ENCODE measurements at regions not wholly inside any gene's neighbourhood (a gene's known extent, or its start where the extent isn't known, plus 50 kb on each side); places are given as distances from the start of the nearest gene placed in this dataset.

DNA sequence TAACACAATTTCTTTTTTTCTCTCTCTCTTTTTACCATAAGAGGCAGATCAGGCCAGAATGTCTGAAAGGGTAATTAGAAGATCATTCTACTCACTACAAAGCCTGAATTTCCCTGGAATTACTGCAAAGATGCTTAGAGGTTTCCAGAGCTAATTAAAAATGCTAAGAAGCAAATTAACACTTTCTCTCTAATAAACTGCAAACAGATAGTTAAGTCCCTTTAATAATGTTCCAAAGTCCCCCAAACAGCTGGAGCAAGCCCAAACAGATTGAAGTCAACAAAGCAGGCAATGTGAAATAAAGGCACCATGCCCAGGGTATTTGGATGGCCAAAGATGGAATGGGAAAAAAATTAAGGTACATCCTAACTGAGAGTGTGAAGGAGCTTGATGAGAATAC is 208.8 kb upstream of the LRFN5 start:
- Histone ChIP-seq H3K23ac (ENCODE audit: low read length) (no peak overlapping the region), H3K27me3 (ENCODE audit: insufficient read depth, low read length) (no peaks in the 10 kb centered on the region), H2BK12ac (ENCODE audit: low read length) (no peak overlapping the region), H3K4me3 (ENCODE audit: low read depth, low read length) (no peak overlapping the region), H2BK5ac (ENCODE audit: low read depth, low read length, poor library complexity) (no peak overlapping the region), H3K4me1 (ENCODE audit: control insufficient read depth in 1 of 2, insufficient read depth in 2 of 2, low read length in 2 of 2) (peaks cover 0 to 2% of the 10 kb centered on the region in 2 experiments), H4K91ac (ENCODE audit: low read depth, low read length) (no peak overlapping the region), H3K27ac (ENCODE audit: low read depth, low read length) (peak overlapping the region; percentile 20), H3K4ac (ENCODE audit: low read depth, low read length) (no peak overlapping the region), H4K8ac (ENCODE audit: low read depth, low read length) (no peak overlapping the region), H2AFZ (ENCODE audit: insufficient read depth, low read length, poor library complexity) (no peak overlapping the region), H3K14ac (ENCODE audit: low read length) (no peak overlapping the region), H4K12ac (ENCODE audit: low read depth, low read length) (no peak overlapping the region), H3K36me3 (ENCODE audit: control insufficient read depth in 1 of 2, insufficient read depth in 2 of 2, low read length in 2 of 2) (no peaks in the 10 kb centered on the region), H2BK120ac (ENCODE audit: insufficient read depth, low read length, poor library complexity) (no peak overlapping the region), H3K79me2 (ENCODE audit: control insufficient read depth, insufficient read depth, low read length, poor library complexity) (no peaks in the 10 kb centered on the region), H3K9ac (ENCODE audit: low read length) (no peak overlapping the region), H3K18ac (ENCODE audit: low read length) (no peak overlapping the region), H3K9me3 (ENCODE audit: insufficient read depth, low read depth, low read length) (no peaks in the 10 kb centered on the region), H3K79me1 (ENCODE audit: low read length) (no peaks in the 10 kb centered on the region), H2AK5ac (ENCODE audit: low read length) (no peak overlapping the region), H3K4me2 (ENCODE audit: low read length) (no peak overlapping the region)
- DNase-seq = no peak

GRCh38 chr14:41393512-41393911 is 213.2 kb upstream of the LRFN5 start:
- no peak overlapping the region for H2BK5ac ChIP-seq (ENCODE audit: low read depth, low read length, poor library complexity)
- H3K4me1 ChIP-seq (ENCODE audit: control insufficient read depth in 1 of 2, insufficient read depth in 2 of 2, low read length in 2 of 2) = no peaks in the 10 kb centered on the region
- no peak overlapping the region for H3K27ac ChIP-seq (ENCODE audit: low read depth, low read length)
- H3K23ac ChIP-seq (ENCODE audit: low read length) = no peak overlapping the region
- no CpG with 5 or more reads among the region's 6 CpGs for WGBS (ENCODE audit: extremely low coverage, insufficient coverage, insufficient read length)
- H3K79me2 ChIP-seq (ENCODE audit: control insufficient read depth, insufficient read depth, low read length, poor library complexity) = no peaks in the 10 kb centered on the region
- H3K18ac ChIP-seq (ENCODE audit: low read length) = no peak overlapping the region
- no peaks in the 10 kb centered on the region for H3K27me3 ChIP-seq (ENCODE audit: insufficient read depth, low read length)
- H2BK12ac ChIP-seq (ENCODE audit: low read length) = no peak overlapping the region
- no peak overlapping the region for H2AFZ ChIP-seq (ENCODE audit: insufficient read depth, low read length, poor library complexity)
- no peak overlapping the region for H3K9ac ChIP-seq (ENCODE audit: low read length)
- H4K8ac ChIP-seq (ENCODE audit: low read depth, low read length) = no peak overlapping the region
- no peak overlapping the region for H4K12ac ChIP-seq (ENCODE audit: low read depth, low read length)
- H3K36me3 ChIP-seq (ENCODE audit: control insufficient read depth in 1 of 2, insufficient read depth in 2 of 2, low read length in 2 of 2) = no peaks in the 10 kb centered on the region
- H3K9me3 ChIP-seq (ENCODE audit: insufficient read depth, low read depth, low read length) = no peaks in the 10 kb centered on the region
- no peak overlapping the region for H2AK5ac ChIP-seq (ENCODE audit: low read length)
- no peak overlapping the region for H3K14ac ChIP-seq (ENCODE audit: low read length)
- H3K4me3 ChIP-seq (ENCODE audit: low read depth, low read length) = no peak overlapping the region
- no peak for DNase-seq
- no peaks in the 10 kb centered on the region for H3K79me1 ChIP-seq (ENCODE audit: low read length)
- H3K4me2 ChIP-seq (ENCODE audit: low read length) = no peak overlapping the region
- no peak overlapping the region for H4K91ac ChIP-seq (ENCODE audit: low read depth, low read length)
- no peak overlapping the region for H3K4ac ChIP-seq (ENCODE audit: low read depth, low read length)
- H2BK120ac ChIP-seq (ENCODE audit: insufficient read depth, low read length, poor library complexity) = no peak overlapping the region

DNA sequence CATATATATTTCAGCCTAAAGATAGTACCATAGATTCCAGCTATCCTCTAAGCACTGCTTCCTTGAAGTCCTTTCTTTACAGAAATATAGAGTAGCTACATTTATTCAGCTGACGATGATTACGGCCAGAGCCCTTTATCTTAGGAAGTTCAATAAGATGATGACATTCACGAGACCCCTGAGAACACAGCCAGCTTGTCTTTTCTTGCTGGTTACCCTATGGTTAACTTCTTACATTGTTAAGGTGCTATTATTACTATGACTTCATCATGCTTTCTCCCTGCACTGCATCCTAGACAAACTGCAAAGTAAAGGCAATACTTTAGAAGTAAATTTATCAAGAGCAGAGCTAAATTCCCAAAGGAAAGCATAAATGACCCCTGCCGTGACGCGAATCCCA is 214.4 kb upstream of the LRFN5 start:
- H3K79me2 ChIP-seq (ENCODE audit: control insufficient read depth, insufficient read depth, low read length, poor library complexity) = no peaks in the 10 kb centered on the region
- no CpG with 5 or more reads among the region's 6 CpGs for WGBS (ENCODE audit: extremely low coverage, insufficient coverage, insufficient read length)
- H3K27me3 ChIP-seq (ENCODE audit: insufficient read depth, low read length) = no peaks in the 10 kb centered on the region
- H3K9ac ChIP-seq (ENCODE audit: low read length) = no peak overlapping the region
- no peak overlapping the region for H2AFZ ChIP-seq (ENCODE audit: insufficient read depth, low read length, poor library complexity)
- no peaks in the 10 kb centered on the region for H3K4me1 ChIP-seq (ENCODE audit: control insufficient read depth in 1 of 2, insufficient read depth in 2 of 2, low read length in 2 of 2)
- no peaks in the 10 kb centered on the region for H3K9me3 ChIP-seq (ENCODE audit: insufficient read depth, low read depth, low read length)
- no peaks in the 10 kb centered on the region for H3K36me3 ChIP-seq (ENCODE audit: control insufficient read depth in 1 of 2, insufficient read depth in 2 of 2, low read length in 2 of 2)
- H2BK5ac ChIP-seq (ENCODE audit: low read depth, low read length, poor library complexity) = no peak overlapping the region
- no peaks in the 10 kb centered on the region for H3K79me1 ChIP-seq (ENCODE audit: low read length)
- H2BK12ac ChIP-seq (ENCODE audit: low read length) = no peak overlapping the region
- no peak for DNase-seq
- no peak overlapping the region for H2AK5ac ChIP-seq (ENCODE audit: low read length)
- H3K23ac ChIP-seq (ENCODE audit: low read length) = no peak overlapping the region
- no peak overlapping the region for H3K14ac ChIP-seq (ENCODE audit: low read length)
- no peak overlapping the region for H4K12ac ChIP-seq (ENCODE audit: low read depth, low read length)
- H3K4ac ChIP-seq (ENCODE audit: low read depth, low read length) = no peak overlapping the region
- H3K4me2 ChIP-seq (ENCODE audit: low read length) = no peak overlapping the region
- H3K4me3 ChIP-seq (ENCODE audit: low read depth, low read length) = no peak overlapping the region
- no peak overlapping the region for H4K91ac ChIP-seq (ENCODE audit: low read depth, low read length)
- no peak overlapping the region for H2BK120ac ChIP-seq (ENCODE audit: insufficient read depth, low read length, poor library complexity)
- H3K27ac ChIP-seq (ENCODE audit: low read depth, low read length) = no peak overlapping the region
- H4K8ac ChIP-seq (ENCODE audit: low read depth, low read length) = no peak overlapping the region
- no peak overlapping the region for H3K18ac ChIP-seq (ENCODE audit: low read length)

DNA sequence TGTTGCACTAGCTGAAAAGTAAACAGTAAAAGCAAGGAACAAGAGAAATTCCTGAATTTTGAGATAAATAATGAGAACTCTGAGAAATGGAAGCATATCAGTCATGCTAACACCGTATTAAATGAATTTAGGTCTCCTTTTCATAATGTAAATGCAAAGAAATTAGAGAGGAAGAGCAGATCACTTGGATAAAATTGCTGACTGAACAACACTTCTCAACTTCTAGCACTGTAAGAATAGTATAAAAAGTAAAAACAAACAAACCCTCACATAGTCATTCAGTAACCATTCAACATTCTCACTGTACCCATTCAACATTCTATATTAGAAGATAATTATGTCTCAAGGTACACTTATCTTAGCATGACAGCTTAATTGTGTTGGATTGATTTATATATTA is 217.3 kb upstream of the LRFN5 start:
- no peaks in the 10 kb centered on the region for H3K9me3 ChIP-seq (ENCODE audit: insufficient read depth, low read depth, low read length)
- no peak overlapping the region for H3K27ac ChIP-seq (ENCODE audit: low read depth, low read length)
- H3K23ac ChIP-seq (ENCODE audit: low read length) = no peak overlapping the region
- H4K12ac ChIP-seq (ENCODE audit: low read depth, low read length) = no peak overlapping the region
- H2BK5ac ChIP-seq (ENCODE audit: low read depth, low read length, poor library complexity) = no peak overlapping the region
- no peaks in the 10 kb centered on the region for H3K4me1 ChIP-seq (ENCODE audit: control insufficient read depth in 1 of 2, insufficient read depth in 2 of 2, low read length in 2 of 2)
- no peak overlapping the region for H3K4me2 ChIP-seq (ENCODE audit: low read length)
- H3K14ac ChIP-seq (ENCODE audit: low read length) = no peak overlapping the region
- DNase-seq = no peak
- no peak overlapping the region for H4K8ac ChIP-seq (ENCODE audit: low read depth, low read length)
- no peaks in the 10 kb centered on the region for H3K27me3 ChIP-seq (ENCODE audit: insufficient read depth, low read length)
- no peak overlapping the region for H3K4me3 ChIP-seq (ENCODE audit: low read depth, low read length)
- no peak overlapping the region for H2AK5ac ChIP-seq (ENCODE audit: low read length)
- no peak overlapping the region for H2BK120ac ChIP-seq (ENCODE audit: insufficient read depth, low read length, poor library complexity)
- WGBS (ENCODE audit: extremely low coverage, insufficient coverage, insufficient read length) = no CpG with 5 or more reads among the region's 1 CpG
- no peaks in the 10 kb centered on the region for H3K79me2 ChIP-seq (ENCODE audit: control insufficient read depth, insufficient read depth, low read length, poor library complexity)
- no peak overlapping the region for H3K4ac ChIP-seq (ENCODE audit: low read depth, low read length)
- H2AFZ ChIP-seq (ENCODE audit: insufficient read depth, low read length, poor library complexity) = no peak overlapping the region
- no peak overlapping the region for H3K9ac ChIP-seq (ENCODE audit: low read length)
- H3K18ac ChIP-seq (ENCODE audit: low read length) = no peak overlapping the region
- H3K36me3 ChIP-seq (ENCODE audit: control insufficient read depth in 1 of 2, insufficient read depth in 2 of 2, low read length in 2 of 2) = no peaks in the 10 kb centered on the region
- H4K91ac ChIP-seq (ENCODE audit: low read depth, low read length) = no peak overlapping the region
- no peak overlapping the region for H2BK12ac ChIP-seq (ENCODE audit: low read length)
- H3K79me1 ChIP-seq (ENCODE audit: low read length) = no peaks in the 10 kb centered on the region

GRCh38 chr14:41385797-41386196 is 220.9 kb upstream of the LRFN5 start:
- H2AK5ac ChIP-seq (ENCODE audit: low read length) = no peak overlapping the region
- H2BK120ac ChIP-seq (ENCODE audit: insufficient read depth, low read length, poor library complexity) = no peak overlapping the region
- no peak overlapping the region for H2BK12ac ChIP-seq (ENCODE audit: low read length)
- no peaks in the 10 kb centered on the region for H3K4me1 ChIP-seq (ENCODE audit: control insufficient read depth in 1 of 2, insufficient read depth in 2 of 2, low read length in 2 of 2)
- no peaks in the 10 kb centered on the region for H3K36me3 ChIP-seq (ENCODE audit: control insufficient read depth in 1 of 2, insufficient read depth in 2 of 2, low read length in 2 of 2)
- H3K27ac ChIP-seq (ENCODE audit: low read depth, low read length) = no peak overlapping the region
- H3K23ac ChIP-seq (ENCODE audit: low read length) = no peak overlapping the region
- H3K4me3 ChIP-seq (ENCODE audit: low read depth, low read length) = no peak overlapping the region
- H3K14ac ChIP-seq (ENCODE audit: low read length) = no peak overlapping the region
- no peak overlapping the region for H3K18ac ChIP-seq (ENCODE audit: low read length)
- no peaks in the 10 kb centered on the region for H3K27me3 ChIP-seq (ENCODE audit: insufficient read depth, low read length)
- H2BK5ac ChIP-seq (ENCODE audit: low read depth, low read length, poor library complexity) = no peak overlapping the region
- H3K79me1 ChIP-seq (ENCODE audit: low read length) = no peaks in the 10 kb centered on the region
- H3K4ac ChIP-seq (ENCODE audit: low read depth, low read length) = no peak overlapping the region
- no CpG with 5 or more reads among the region's 1 CpG for WGBS (ENCODE audit: extremely low coverage, insufficient coverage, insufficient read length)
- DNase-seq = no peak
- no peak overlapping the region for H2AFZ ChIP-seq (ENCODE audit: insufficient read depth, low read length, poor library complexity)
- H3K4me2 ChIP-seq (ENCODE audit: low read length) = no peak overlapping the region
- H3K9ac ChIP-seq (ENCODE audit: low read length) = no peak overlapping the region
- H3K79me2 ChIP-seq (ENCODE audit: control insufficient read depth, insufficient read depth, low read length, poor library complexity) = no peaks in the 10 kb centered on the region
- H4K8ac ChIP-seq (ENCODE audit: low read depth, low read length) = no peak overlapping the region
- no peak overlapping the region for H4K91ac ChIP-seq (ENCODE audit: low read depth, low read length)
- H4K12ac ChIP-seq (ENCODE audit: low read depth, low read length) = no peak overlapping the region
- no peaks in the 10 kb centered on the region for H3K9me3 ChIP-seq (ENCODE audit: insufficient read depth, low read depth, low read length)

Data from trophoblast cell (in vitro differentiated cells and primary cell).